ENCODE measurements at regions not wholly inside any gene's neighbourhood (a gene's known extent, or its start where the extent isn't known, plus 50 kb on each side); places are given as distances from the start of the nearest gene placed in this dataset.

DNA sequence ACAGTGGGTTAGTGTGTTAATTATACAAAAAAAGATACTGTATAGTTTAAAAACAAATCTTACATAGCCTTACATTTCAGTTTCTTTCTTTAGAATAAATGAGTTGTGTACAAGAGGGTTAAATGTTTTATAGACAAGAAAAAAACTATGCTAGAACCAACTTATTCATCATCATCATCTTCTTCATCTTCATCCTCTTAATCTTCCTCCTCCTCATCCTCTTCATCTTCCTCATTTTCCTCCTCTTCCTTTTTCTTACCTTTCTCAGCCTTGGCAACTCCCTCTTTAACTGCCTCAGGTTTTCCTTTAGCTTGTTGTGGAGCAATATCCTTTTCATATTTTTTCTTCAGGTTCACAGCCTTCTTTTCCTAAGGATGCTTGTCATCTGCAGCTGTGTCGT is 53.7 kb downstream of the RPS12 start:
- no peak for DNase-seq

- DNase-seq, result no peak
These were observed 58.6 kb downstream of the RPS12 start for GRCh38 chr6:132872923-132873322.

GRCh38 chr6:132877003-132877402 is 62.6 kb downstream of the RPS12 start:
- DNase-seq, result no peak

GRCh38 chr6:132887204-132887603 is 72.8 kb downstream of the RPS12 start:
- DNase-seq, result no peak

DNA sequence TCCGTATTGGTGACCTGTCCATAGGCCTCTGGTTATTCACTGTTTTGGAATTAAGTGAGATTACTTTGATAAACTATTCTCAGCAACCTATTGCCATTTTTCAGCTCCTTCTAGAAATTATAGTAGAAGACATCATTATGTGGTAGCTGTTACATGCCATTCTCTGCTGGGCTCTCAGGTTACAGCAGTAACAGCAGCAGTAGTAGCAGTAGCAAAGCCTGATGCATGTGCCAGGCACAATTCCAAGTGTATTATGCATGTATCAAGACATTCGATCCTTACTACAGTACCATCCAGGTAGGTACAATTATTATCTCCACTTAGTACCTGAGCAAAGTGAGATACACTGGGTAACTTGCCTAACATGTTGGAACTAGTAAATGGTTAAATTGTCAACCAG is 74.3 kb downstream of the RPS12 start:
- DNase-seq, result no peak

DNA sequence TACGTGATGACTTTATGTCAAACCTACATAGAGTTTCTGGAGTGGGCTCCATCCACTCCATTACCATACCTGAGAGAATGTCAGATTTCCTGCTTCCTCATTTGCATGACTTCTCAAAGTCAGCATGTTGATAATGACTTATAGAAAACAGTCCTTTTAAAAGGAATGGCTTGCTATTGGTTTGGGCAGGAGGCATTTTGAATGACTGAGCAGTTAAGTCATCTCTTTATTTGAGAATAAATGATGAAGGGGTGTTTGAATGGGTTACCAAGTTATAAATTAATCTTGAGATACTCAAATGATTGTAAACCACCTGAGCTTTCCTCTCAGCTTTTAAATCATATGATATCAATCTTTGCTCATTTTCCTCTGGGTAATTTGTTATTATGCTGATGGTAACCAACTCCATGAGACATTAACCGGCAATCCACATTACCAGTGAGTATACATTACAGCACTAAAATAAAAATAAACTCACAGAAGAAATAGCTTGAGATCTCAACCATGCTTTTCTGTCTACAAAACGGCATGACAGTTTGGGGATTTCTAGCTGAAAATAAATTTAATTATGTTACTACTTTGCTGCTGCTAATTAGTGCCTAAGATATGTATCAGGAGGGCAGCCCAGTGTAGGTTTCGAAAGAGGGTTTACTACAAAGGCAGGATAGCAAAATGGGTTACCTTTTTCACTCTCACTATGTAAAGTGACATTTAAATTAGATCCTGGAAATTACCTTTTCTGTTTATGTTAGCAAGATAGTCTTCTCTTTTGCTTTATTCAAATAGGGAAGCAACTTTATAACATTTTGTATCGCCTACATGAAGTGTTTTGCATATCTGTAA is 78.8 kb downstream of the RPS12 start:
- no peak for DNase-seq

- DNase-seq, result no peak
These were observed 79.6 kb downstream of the RPS12 start for GRCh38 chr6:132893772-132894490.

- DNase-seq, result no peak
These were observed 84.0 kb downstream of the RPS12 start for GRCh38 chr6:132898376-132898775.

GRCh38 chr6:132900849-132901248 is 86.5 kb downstream of the RPS12 start:
- DNase-seq, result no peak

- no peak for DNase-seq
These were observed 88.5 kb downstream of the RPS12 start for GRCh38 chr6:132902901-132903300.

DNA sequence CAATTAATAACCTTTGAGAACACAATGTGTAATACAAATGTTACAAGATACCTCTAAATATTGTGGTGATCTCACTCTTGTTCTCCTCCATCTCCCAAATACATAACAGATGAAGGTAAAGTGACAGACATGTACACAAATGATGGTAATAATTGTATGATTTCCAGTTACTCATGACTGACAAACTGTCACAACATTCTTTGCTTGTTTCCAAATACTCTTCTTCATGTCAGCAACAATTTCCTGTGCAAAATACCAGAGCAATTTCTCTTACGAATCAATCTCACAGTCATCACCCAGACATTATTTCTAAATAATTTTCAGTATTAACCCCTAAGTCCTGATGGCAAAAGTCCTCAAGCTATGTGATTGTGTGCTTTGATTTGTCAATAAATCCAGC is 92.9 kb downstream of the RPS12 start:
- no peak for DNase-seq

- DNase-seq, result no peak
These were observed 93.5 kb downstream of the RPS12 start for GRCh38 chr6:132907914-132908313.

GRCh38 chr6:132909742-132910141 is 95.4 kb downstream of the RPS12 start:
- DNase-seq, result no peak

- DNase-seq, result no peak
These were observed 96.4 kb downstream of the RPS12 start for GRCh38 chr6:132910759-132911158.

DNA sequence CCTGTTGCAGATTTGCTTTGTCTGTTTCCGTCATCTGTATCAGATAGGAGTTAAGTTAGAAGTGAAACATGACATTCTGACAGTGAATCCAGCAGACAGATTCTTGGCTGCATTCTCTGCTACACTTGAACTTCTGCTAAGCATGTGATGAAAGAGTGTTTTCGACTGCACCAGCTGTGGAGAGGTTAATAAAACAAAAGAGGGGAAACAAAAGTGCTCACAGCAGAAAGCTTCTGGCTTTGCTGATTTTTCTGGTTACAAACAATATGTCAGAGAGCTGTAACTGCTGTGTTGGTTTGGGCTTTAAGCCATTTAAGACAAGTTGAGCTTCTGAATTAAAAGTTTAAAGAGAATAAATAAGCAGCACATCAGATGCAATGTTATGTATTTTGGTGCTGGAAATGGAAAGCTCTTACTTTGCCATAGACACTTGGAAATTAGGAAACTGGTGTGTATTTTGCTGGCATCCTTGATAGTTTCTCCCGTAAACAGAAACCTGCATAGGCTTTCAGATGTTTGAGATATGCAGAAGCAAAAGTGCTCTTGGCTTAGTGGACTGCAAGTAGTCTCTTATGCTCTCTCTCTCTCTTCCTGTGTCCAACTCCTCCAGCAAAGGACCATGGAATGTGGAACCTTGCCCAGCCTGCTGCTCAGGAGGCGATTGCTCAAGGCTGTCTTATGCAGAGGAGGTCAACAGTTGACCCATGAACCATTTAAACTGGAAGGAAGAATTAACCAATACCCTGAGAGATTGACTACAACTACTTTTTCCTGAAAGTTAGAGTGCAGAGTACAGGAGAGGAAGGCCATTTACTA is 104.9 kb downstream of the RPS12 start:
- DNase-seq, result no peak

- DNase-seq, result no peak
These were observed 113.3 kb downstream of the RPS12 start for GRCh38 chr6:132927713-132928112.

DNA sequence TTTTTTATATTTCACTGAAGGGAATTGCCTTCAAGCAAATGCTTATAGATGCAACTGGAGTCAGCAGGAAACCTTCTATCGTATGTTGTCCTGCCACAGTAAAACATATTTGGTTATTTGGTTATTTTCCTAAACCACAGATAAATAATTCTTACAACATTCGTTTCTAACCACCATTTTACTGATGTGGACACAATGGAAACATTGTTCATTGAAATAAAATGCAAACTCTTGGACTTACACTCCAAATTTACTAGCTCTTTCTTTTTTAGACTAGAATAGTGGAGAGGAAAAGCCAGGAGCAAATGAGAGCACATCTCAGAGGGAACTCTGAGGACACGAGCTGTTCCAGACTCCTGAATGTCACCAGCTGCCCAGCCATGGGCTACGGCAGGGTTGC is 114.8 kb downstream of the RPS12 start:
- DNase-seq, result no peak

- DNase-seq, result no peak
These were observed 116.9 kb downstream of the RPS12 start for GRCh38 chr6:132931313-132931712.

DNA sequence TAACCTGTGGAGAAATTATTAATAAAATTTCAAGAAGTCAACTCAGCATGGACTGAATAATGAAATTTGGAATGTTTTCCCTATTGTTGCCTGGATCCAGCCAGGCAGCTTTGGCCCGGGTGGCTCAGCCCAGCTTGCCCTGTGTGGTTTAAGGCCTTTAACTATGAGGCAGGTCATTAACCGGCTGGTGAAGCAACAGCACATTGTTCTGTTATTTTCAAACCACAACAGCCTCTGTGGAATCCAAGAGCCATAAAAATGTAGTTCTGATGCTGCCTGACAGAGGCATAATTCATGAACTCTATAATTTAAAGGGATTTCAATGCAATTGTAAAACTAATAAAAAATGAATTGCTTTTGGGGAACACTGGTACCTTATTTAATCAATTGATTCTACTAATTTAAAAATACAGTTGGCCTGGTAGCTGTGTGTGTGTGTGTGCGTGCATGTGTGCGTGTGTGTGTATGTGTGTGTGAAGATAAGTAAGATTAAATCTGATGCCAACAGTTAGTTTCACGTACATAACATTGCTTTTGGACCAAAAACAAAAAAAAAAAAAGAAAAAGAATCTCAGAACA is 117.7 kb downstream of the RPS12 start:
- no peak for DNase-seq

DNA sequence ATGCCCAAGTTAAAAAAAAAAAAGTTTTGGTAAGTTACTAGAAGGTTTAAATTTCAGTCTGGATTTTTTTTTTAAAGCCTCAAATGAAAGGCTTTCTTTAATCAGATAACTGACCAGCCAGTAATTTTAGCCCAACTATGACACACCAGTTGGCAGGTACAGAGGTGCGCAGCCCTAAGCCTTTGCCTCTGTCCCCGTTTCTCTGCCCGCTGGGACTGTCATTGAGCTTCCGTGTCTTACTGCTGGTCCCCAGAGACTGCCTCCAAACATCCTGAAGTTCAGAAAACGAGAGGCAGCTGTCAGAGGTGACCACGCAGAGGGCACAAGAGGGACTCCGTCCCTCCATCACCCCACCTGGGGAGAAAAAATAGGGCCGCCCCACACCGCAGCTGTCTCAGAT is 118.2 kb downstream of the RPS12 start:
- no peak for DNase-seq

- DNase-seq, result no peak
These were observed 118.7 kb downstream of the RPS12 start for GRCh38 chr6:132933090-132933489.

DNA sequence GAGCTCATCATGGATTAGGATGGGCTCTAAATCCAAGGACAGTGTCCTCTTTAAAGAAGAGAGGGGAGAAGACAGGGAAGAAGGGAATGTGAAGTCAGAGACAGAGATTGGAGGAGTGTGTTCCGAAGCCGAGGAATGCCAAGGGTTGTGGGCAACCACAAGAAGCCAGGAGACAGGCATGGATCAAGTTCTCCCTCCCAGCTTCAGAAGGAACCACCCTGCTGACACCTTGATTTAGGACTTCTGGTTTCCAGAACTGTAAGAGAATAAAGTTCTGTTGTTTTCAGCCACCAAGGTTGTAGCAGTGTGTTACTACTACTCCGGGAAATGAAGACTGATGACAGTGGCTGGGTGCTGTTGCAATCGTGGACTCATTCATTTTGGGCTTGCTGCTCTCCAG is 120.1 kb downstream of the RPS12 start:
- no peak for DNase-seq

GRCh38 chr6:132936646-132937045 is 122.3 kb downstream of the RPS12 start:
- DNase-seq, result no peak

Measured in activated effector memory CD4-positive, alpha-beta T cell treated with Interleukin-2 at 50 U/mL for 16 hours (primary cell).